Endothelial cell of umbilical vein (primary cell): ENCODE measurements at regions not wholly inside any gene's neighbourhood (a gene's known extent, or its start where the extent isn't known, plus 50 kb on each side); places are given as distances from the start of the nearest gene placed in this dataset.

Source experiments
- EZH2 ChIP-seq: IDR thresholded peaks from 2 replicates; pipeline ENCODE4 v1.6.1; 2012; ENCODE audit warnings: borderline replicate concordance, low read depth, mild to moderate bottlenecking, moderate library complexity, low read length, inconsistent platforms; ENCODE audit not compliant: severe bottlenecking
- POLR2A ChIP-seq: IDR thresholded peaks from 2 replicates; pipeline ENCODE4 v1.6.1; 2012; ENCODE audit warnings: low read depth, mild to moderate bottlenecking, control low read depth, low read length
- POLR2AphosphoS5 ChIP-seq: IDR thresholded peaks from 2 replicates; pipeline ENCODE4 v1.6.1; 2012; ENCODE audit warnings: low read depth, mild to moderate bottlenecking, control low read depth, low read length, moderate library complexity; ENCODE audit not compliant: insufficient read depth
- TF ChIP-seq, protein P1 (sequence below), 2 donors: IDR thresholded peaks; 1 replicate in 1 of 2; 2 replicates in 1 of 2; pipeline ENCODE4 v1.5.1; 2011; ENCODE audit warnings: low read length in 2 of 2, mild to moderate bottlenecking in 2 of 2, moderate library complexity in 2 of 2, control low read depth in 1 of 2, inconsistent platforms in 1 of 2, low read depth in 1 of 2; ENCODE audit not compliant: insufficient read depth in 1 of 2; ENCODE audit errors: extremely low read depth in 1 of 2

DNA sequence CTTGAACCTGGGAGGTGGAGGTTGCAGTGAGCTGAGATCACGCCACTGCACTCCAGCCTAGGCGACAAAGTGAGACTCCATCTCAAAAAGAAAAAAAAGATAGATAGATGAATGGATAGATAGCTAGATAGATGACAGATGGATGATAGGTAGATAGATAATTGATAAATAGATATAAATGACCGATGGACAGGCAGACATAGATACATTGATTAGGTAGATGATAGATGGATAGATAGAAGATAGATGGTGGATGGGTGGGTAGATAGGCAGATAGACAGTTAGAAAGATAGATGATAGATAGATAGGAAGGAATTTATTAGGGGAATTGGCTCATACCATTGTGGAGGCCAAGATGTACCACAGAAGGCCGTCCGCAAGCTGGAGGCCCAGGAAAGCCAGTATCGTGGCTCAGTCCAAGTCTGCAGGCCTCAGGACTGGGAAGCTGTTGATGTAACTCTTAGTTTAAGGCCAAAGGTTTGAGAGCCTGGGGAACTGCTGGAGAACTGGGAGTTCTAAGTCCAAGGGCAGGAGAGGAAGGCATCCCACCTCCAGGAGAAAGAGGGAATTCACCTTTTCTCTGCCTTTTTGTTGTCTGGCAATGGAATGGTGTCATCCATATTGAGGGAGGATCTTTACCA is 156.1 kb downstream of the SEC14L1 start:
- TF ChIP-seq, protein P1, sequence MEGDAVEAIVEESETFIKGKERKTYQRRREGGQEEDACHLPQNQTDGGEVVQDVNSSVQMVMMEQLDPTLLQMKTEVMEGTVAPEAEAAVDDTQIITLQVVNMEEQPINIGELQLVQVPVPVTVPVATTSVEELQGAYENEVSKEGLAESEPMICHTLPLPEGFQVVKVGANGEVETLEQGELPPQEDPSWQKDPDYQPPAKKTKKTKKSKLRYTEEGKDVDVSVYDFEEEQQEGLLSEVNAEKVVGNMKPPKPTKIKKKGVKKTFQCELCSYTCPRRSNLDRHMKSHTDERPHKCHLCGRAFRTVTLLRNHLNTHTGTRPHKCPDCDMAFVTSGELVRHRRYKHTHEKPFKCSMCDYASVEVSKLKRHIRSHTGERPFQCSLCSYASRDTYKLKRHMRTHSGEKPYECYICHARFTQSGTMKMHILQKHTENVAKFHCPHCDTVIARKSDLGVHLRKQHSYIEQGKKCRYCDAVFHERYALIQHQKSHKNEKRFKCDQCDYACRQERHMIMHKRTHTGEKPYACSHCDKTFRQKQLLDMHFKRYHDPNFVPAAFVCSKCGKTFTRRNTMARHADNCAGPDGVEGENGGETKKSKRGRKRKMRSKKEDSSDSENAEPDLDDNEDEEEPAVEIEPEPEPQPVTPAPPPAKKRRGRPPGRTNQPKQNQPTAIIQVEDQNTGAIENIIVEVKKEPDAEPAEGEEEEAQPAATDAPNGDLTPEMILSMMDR (IDR thresholded peaks at IDR 0.05; ENCODE audit: extremely low read depth in 1 of 2, insufficient read depth in 1 of 2, low read depth in 1 of 2, low read length in 2 of 2): no peak
- TF ChIP-seq POLR2A (no peak), POLR2AphosphoS5 (no peak), EZH2 (no peak)
